Adrenal gland (tissue), 9 donors: ENCODE measurements at regions not wholly inside any gene's neighbourhood (a gene's known extent, or its start where the extent isn't known, plus 50 kb on each side); places are given as distances from the start of the nearest gene placed in this dataset.

Source experiments
- DNase-seq, 7 donors: peaks; one replicate each; pipeline ENCODE4 v3.0.0-alpha.2; 2019 to 2020
- H3K27ac ChIP-seq, 5 donors: fragments of 200-600 bp; sonication (generic) in 4 of 5; 1 replicate in 3 of 5; 2 replicates in 2 of 5; pipeline versions ENCODE4 v1.5.1 to v1.8.0; 2016 to 2020; ENCODE audit warnings: mild to moderate bottlenecking in 1 of 5
- H3K27me3 ChIP-seq: fragments of 200-600 bp; 2 replicates; pipeline ENCODE4 v1.8.0; 2021
- H3K36me3 ChIP-seq, 2 donors: fragments of 200-600 bp; replicated peaks in 1 of 2; 1 replicate in 1 of 2; 2 replicates in 1 of 2; pipeline versions ENCODE4 v1.5.1 to v1.8.0; 2018 to 2022
- H3K4me1 ChIP-seq, 2 donors: fragments of 200-600 bp; replicated peaks in 1 of 2; 1 replicate in 1 of 2; 2 replicates in 1 of 2; pipeline versions ENCODE4 v1.5.1 to v1.8.0; 2018 to 2021
- H3K4me3 ChIP-seq, 4 donors: fragments of 200-600 bp; sonication (generic) in 3 of 4; one replicate each; pipeline ENCODE4 v1.5.1; 2016 to 2018
- H3K9me3 ChIP-seq, 3 donors: fragments of 200-600 bp; sonication (generic) in 1 of 3; replicated peaks in 1 of 3; 1 replicate in 2 of 3; 2 replicates in 1 of 3; pipeline versions ENCODE4 v1.5.1 to v1.8.0; 2016 to 2021
- POLR2A ChIP-seq, 2 donors: fragments of 450-650 bp; IDR thresholded peaks; one replicate each; pipeline ENCODE4 v1.6.1; 2017; ENCODE audit warnings: antibody characterized with exemption in 2 of 2, mild to moderate bottlenecking in 2 of 2, moderate library complexity in 1 of 2
- WGBS, 4 donors: extraction: QIAGEN DNeasy Blood & Tissue Kit in 2 of 4; methylation state at CpG; one replicate each; pipeline versions ENCODE4 v1.1.5 to v1.1.7; 2013 to 2017; 5-methylcytosine and 5-hydroxymethylcytosine counted together
- intact Hi-C, 2 donors: fragments of 100-400 bp; cut with DNase I; formaldehyde crosslinking; loops; one replicate each; pipeline versions ENCODE4 v1.14.1 to v1.15.0; 2022 to 2023
- TF ChIP-seq, protein P1 (sequence below), 6 experiments: fragments of 450-650 bp in 4 of 6; fragments of 200-600 bp in 2 of 6; sonication (generic) in 1 of 6; IDR thresholded peaks; 1 replicate in 5 of 6; 2 replicates in 1 of 6; pipeline versions ENCODE4 v1.5.1 to v1.8.0; 2016 to 2021; ENCODE audit warnings: antibody characterized with exemption in 6 of 6, mild to moderate bottlenecking in 2 of 6, moderate library complexity in 1 of 6
- donor health status: healthy with polysubstance abuse.
- donor health status: Bipolar disorder and iron deficiency.
- donor health status: DM: yes; HTN: yes; CAD: no.
- donor health status: DM: no; HTN: no; CAD: no.
- donor health status: DM: no; HTN: no; CAD: no.

DNA sequence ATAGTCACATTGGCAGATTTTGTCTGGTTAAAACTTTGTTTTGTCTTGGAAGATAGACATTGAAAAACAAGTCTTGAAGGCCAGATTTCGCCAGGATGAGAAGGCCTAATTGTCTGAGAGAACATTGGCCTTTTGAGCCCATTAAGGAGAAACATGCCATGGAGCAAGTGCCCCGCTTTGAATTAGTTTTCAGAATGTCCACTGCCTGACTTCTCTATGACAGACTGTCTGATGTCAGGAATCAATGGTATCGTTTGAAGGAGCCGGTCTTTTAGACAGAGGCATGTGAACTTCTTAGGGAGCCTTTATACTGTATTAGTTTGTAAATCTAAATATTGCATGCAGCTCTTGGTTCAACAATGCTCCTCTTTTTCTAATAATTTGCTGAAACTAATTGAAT lies 155.9 kb downstream of the DLEU7 start:
- WGBS, 4 donors = 94 to 96% (median 96%) methylated on average over 4 of the region's 4 CpGs
- no peaks in the 10 kb centered on the region for H3K27me3 ChIP-seq
- H3K4me3 ChIP-seq = no peak overlapping the region
- no peaks in the 10 kb centered on the region for H3K9me3 ChIP-seq
- TF ChIP-seq POLR2A (IDR thresholded peaks at IDR 0.05) = no peak
- TF ChIP-seq, protein P1, sequence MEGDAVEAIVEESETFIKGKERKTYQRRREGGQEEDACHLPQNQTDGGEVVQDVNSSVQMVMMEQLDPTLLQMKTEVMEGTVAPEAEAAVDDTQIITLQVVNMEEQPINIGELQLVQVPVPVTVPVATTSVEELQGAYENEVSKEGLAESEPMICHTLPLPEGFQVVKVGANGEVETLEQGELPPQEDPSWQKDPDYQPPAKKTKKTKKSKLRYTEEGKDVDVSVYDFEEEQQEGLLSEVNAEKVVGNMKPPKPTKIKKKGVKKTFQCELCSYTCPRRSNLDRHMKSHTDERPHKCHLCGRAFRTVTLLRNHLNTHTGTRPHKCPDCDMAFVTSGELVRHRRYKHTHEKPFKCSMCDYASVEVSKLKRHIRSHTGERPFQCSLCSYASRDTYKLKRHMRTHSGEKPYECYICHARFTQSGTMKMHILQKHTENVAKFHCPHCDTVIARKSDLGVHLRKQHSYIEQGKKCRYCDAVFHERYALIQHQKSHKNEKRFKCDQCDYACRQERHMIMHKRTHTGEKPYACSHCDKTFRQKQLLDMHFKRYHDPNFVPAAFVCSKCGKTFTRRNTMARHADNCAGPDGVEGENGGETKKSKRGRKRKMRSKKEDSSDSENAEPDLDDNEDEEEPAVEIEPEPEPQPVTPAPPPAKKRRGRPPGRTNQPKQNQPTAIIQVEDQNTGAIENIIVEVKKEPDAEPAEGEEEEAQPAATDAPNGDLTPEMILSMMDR (IDR thresholded peaks at IDR 0.05) = no peak
- no peak for DNase-seq
- intact Hi-C loops = no loop called here
- no peak overlapping the region for H3K27ac ChIP-seq
- no peaks in the 10 kb centered on the region for H3K36me3 ChIP-seq
- peaks cover 18 to 40% of the 10 kb centered on the region in 2 donors for H3K4me1 ChIP-seq

DNA sequence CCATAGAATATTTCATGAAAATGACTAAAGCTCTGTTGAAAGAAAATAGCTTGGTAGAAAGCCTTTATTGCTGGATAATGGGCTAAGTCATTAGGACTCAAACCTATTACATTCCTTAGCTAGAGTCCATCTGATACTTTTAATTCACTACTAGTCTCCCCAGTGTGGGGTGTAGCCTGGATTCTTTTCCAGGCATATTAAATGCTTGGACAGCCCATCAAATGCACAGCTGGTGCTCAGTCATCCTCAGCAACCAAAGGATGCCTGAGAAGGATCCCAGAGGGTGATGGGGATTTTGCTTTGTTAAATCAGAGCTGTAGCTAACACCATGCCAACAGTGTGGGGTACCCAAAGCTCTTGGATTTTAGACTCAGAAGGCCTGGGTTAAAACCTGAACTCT lies 153.5 kb downstream of the DLEU7 start:
- intact Hi-C loops = no loop called here
- Histone ChIP-seq H3K9me3 (no peaks in the 10 kb centered on the region), H3K27me3 (no peaks in the 10 kb centered on the region), H3K36me3 (no peaks in the 10 kb centered on the region), H3K27ac (no peak overlapping the region), H3K4me1 (peaks cover 18 to 40% of the 10 kb centered on the region in 2 donors), H3K4me3 (no peak overlapping the region)
- TF ChIP-seq, protein P1 (IDR thresholded peaks at IDR 0.05) = no peak
- TF ChIP-seq POLR2A (IDR thresholded peaks at IDR 0.05) = no peak
- DNase-seq = no peak

DNA sequence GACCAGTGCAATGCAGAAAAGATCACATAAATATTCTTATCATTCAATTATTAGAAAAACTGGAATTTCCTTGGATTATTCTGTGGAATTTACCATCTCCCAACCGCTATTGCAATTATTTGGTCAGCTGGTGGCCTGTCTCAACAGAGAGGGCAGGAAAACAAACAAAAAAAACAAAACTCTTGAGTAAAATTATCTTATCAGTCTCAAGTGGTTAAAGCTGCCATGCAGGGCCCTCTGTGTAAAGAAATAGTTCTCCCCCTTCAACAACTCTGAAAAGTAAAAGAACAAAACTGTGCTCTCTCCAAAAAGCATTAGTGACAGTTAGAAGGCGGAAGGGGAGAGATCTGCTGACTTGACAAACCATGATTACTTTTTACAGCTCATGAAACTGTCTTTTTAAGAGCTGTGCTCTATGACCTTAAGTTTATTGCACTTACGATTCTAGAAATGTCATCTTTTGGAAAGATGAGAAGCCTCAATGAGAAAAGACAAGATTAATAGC lies 152.3 kb downstream of the DLEU7 start:
- no peak overlapping the region for H3K4me3 ChIP-seq
- TF ChIP-seq, protein P1 (IDR thresholded peaks at IDR 0.05) = no peak
- TF ChIP-seq POLR2A (IDR thresholded peaks at IDR 0.05) = no peak
- H3K27me3 ChIP-seq = no peaks in the 10 kb centered on the region
- intact Hi-C loops = no loop called here
- no peaks in the 10 kb centered on the region for H3K9me3 ChIP-seq
- H3K27ac ChIP-seq = peak overlapping the region in 4 of 5 donors; percentile 53 to 79 (median 60)
- H3K36me3 ChIP-seq = no peaks in the 10 kb centered on the region
- 36 to 48% (median 41%) methylated on average over 3 of the region's 3 CpGs for WGBS, 4 donors
- DNase-seq = no peak
- peaks cover 11 to 27% of the 10 kb centered on the region in 2 donors for H3K4me1 ChIP-seq

DNA sequence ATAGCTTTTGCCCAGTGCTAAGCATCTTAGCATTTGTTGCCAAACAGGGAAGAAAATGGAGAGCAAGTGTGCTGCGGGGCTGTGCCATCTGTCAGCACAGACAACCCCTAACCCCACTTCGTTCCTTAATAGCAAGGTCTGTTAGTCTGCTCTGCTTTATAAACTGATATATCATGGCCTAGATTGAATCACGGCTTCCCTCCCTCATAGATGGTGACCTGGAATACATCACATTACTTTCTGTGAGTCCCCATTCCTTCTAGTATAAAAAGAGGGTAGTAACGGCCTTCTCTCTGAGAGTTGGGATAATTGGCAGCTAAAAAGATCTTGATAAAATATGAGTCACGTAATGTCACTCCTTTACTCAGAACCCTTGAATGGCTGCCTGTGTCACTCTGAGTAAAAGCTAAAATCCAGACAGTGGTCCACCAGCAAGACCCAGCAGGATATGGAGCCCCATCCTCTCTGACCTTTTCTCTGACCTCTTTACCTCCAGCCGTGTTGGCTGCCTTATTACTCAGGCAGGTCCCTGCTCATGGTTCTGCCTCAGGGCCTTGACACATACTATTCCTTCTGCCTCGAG lies 151.7 kb downstream of the DLEU7 start:
- H3K4me1 ChIP-seq = peaks cover 11 to 24% of the 10 kb centered on the region in 2 donors
- intact Hi-C loops = no loop called here
- H3K4me3 ChIP-seq = no peak overlapping the region
- 30 to 40% (median 33%) methylated on average over 7 of the region's 7 CpGs for WGBS, 4 donors
- TF ChIP-seq, protein P1 (IDR thresholded peaks at IDR 0.05) = no peak
- no peak for TF ChIP-seq POLR2A (IDR thresholded peaks at IDR 0.05)
- no peaks in the 10 kb centered on the region for H3K36me3 ChIP-seq
- no peaks in the 10 kb centered on the region for H3K9me3 ChIP-seq
- no peaks in the 10 kb centered on the region for H3K27me3 ChIP-seq
- no peak for DNase-seq
- peak overlapping the region in 4 of 5 donors; percentile 53 to 79 (median 60) for H3K27ac ChIP-seq
